HG03103 (cell line): ENCODE measurements at regions not wholly inside any gene's neighbourhood (a gene's known extent, or its start where the extent isn't known, plus 50 kb on each side); places are given as distances from the start of the nearest gene placed in this dataset.
A peak's percentile ranks its signal among the peaks of the same experiment; 100 is the strongest.
"Not testable (repeated sequence)": the region's sequence is repeated elsewhere in the genome, so short reads cannot be mapped to it uniquely, and the experiment has no call there.

Experiments used
- ATAC-seq: cut with Tn5 transposase; IDR thresholded peaks from one replicate; pipeline ENCODE4 v1.9.1; 2021; ENCODE audit warnings: low read depth; ENCODE audit not compliant: unreplicated experiment

DNA sequence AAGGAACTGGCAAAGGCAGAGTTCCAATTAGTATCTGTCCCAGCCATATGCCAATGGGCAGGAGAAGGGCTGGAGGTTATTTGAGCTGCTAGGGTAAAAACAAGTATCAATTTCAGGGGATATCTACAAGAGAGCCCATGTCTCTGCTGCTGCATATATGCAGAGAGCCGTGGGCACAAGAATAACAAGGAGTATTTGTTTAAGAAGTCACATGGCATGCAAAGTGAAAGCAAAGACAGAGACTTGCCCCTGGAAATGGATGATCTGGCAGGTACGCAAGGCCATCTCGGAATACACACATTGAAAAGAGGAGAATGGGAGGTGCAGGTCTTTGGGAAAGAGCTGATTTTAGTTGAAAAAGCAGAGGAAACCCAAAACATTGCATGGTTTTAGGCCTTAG lies 170.6 kb downstream of the EVA1A start:
- no peak for ATAC-seq

- no peak for ATAC-seq
Measured at GRCh38 chr2:75389271-75389670, 171.5 kb downstream of the EVA1A start.

DNA sequence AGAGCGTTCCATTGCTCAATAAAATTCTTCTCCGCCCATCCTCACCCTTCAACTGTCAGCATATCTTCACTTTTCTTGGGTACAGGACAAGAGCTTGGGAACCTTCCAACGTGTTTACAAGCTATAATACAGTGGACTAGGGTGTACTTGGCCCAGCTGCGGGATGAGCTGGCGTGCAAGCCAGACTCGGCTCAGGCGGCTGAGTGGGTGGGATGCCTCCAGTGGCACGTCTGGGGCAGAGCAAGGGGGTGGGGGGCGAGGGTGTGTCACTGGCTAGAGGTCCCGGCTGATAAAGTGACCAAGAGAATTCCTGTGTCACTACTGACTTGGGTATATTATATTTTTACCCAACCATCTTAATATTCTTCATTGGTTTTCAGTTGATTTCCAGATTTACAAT lies 179.7 kb downstream of the EVA1A start:
- ATAC-seq = no peak

DNA sequence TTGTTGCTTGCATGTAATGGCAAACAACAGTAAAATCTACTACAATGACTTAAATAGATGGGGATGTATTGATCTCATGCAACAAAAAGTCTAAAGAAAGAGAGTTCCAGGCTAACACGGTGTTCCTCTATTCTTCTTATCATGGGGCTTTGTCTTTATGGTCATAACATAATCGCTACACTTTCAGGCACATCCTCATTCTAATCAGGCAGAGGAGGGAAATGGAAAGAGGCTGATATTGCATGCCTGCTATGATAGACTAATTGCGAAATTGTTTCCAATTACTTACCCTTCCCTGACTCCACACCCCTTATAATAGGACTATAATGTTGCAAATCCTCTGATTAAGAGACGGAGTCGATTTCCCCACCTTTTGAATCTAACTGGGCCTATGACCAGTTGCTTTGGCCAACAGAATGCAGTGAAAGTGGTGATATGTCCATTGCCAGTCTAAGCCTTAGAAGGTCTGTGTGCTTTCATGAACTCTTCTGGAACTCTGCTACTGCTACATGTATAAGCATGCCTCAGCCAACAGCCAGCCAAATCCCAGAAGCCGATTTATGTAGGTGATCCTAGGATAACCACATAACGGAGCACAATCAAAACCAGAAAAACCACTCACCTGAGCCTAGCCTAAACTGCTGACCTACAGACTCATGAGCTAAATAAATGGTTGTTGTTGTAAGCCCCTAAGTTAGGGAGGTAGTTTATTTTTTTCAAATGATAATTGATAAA lies 180.3 kb upstream of the TACR1 start:
- no peak for ATAC-seq

GRCh38 chr2:75375646-75376582 lies 176.6 kb upstream of the TACR1 start:
- no peak for ATAC-seq

- ATAC-seq = not testable (repeated sequence)
Measured at GRCh38 chr2:75374414-75374957, 175.2 kb upstream of the TACR1 start.

DNA sequence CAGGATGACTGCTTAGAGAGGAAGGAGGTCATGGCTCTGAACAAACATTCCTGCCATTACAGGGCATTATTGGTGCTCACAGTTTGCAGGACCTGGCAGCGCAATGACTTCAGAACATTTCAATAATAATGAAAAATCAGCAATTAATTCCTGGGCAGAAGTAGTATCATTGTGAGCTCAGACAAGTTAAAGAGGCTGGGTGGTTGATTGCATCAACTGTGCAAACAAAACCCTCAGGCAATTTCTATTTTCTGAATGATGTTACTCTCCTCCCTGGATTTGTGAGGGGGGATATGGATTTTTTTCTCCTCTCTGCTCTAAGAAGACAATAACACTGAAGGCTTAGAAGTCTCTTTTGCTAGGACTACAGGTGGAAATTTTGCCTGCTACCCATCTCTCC lies 168.1 kb upstream of the TACR1 start:
- no peak for ATAC-seq

- ATAC-seq = no peak
Measured at GRCh38 chr2:75361486-75361885, 162.2 kb upstream of the TACR1 start.

DNA sequence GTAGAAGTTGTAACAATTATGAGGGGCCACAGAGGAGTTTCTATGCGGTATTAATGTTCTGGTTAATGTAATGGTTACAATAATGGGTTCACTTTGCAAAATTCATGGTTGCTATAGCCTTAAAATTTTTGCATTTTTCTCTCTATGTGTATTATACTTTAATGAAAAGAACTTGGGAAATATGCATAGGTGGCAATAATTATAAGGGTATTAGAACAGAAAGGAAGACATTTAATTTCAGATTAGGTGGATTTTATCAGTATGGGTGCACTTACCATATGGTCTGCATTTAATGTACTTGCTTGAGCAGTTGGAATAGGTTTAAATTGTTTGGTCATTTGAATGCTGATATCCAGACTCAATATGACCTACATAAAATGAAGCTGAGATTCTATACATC lies 161.6 kb upstream of the TACR1 start:
- no peak for ATAC-seq

DNA sequence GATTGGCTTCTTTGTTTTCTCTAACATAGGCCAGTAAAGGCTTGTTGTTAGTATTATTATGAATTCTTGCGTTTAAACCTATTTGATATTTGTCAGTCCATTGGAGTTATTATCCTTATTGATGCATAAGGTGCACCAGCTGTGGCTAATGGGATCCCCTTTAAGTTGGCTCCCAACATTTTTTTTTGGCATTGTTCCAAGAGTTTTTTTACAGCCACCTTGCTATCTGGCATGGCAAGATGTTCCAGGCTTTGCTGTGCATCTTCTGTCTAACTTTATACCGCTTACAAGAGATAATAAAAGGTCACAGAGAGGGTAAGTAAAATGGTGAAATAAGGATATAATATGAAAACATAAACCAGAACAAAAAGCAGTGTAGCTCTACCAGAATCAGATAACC lies 157.5 kb upstream of the TACR1 start:
- ATAC-seq = no peak

DNA sequence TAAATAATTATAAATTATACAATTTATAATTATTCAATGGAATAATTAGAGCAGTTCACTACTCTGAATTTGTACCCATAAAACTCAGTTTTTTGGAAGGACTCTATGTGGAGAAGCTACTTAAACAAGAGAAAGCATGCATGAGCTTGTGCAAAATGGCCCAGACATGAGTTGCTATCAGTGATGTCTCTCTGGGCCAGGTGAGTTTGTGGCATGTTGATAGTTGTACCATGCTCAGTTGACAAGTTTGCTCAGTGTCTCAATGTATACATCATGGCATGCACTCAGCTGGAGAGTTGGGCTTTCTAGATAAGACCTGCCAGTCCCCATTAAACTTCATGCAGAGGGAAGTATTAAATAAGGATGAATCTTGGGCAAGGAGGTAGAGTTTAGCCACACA lies 153.8 kb upstream of the TACR1 start:
- no peak for ATAC-seq

DNA sequence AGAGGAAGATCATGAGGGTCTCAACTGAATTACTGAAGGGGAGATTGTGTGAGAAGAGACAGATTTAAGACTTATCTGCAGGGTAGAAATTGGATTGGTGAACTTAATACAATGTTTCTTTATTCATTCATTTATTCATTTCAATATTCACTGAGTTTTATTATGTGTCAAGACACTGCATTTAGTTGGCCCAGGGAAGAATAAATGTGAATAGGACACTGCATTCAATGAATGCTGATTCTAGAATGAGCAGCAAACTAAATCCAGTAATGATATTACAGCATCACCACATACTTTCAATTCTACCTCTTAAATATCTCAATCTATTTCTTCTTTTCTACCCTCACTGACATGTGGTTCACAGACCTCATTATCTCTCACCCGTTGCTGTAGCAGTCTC lies 149.0 kb upstream of the TACR1 start:
- no peak for ATAC-seq

- no peak for ATAC-seq
Measured at GRCh38 chr2:75344146-75344545, 144.8 kb upstream of the TACR1 start.

GRCh38 chr2:75342504-75343175 lies 143.3 kb upstream of the TACR1 start:
- ATAC-seq = peak; percentile 61

- no peak for ATAC-seq
Measured at GRCh38 chr2:75340560-75340959, 141.2 kb upstream of the TACR1 start.

DNA sequence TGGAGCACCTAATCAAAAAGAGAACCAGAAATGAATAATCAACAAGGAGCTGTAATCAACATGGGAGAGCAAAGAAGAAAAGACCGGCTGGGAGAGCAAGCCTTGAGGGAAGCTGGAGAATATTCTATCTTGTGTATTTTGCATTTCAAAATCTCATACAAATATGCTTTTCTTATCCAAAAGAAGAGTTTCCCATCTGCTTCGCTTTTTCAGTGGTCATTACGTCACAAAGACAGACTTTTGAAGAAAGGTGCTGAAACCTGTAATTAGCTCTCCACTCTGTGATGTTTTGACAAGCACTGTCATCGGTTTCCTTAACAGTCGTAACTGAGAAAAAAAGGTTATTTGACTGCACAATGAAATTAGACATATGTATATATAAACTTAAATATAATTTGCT lies 139.1 kb upstream of the TACR1 start:
- ATAC-seq = no peak

- ATAC-seq = no peak
Measured at GRCh38 chr2:75337619-75338018, 138.3 kb upstream of the TACR1 start.

DNA sequence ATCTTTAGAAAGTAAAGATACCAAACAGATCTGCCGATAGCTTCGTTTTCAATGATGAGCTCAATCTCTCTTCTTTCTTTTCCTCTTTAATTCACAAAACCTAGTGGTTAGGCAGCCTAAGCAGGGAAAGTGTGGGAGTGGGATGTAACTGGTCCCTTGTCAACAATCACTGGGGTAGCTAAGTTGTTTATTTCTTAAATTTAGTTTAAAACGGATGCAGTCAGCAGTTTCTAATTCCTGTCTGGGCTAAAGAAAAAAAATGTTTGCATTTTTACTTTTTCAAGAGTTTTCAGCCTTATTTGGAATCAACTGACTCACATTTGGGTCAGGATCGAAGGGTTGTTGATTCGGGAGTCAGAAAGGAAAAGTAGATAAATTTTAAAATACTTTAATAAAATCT lies 137.7 kb upstream of the TACR1 start:
- ATAC-seq = no peak

GRCh38 chr2:75336451-75336850 lies 137.1 kb upstream of the TACR1 start:
- ATAC-seq = no peak

DNA sequence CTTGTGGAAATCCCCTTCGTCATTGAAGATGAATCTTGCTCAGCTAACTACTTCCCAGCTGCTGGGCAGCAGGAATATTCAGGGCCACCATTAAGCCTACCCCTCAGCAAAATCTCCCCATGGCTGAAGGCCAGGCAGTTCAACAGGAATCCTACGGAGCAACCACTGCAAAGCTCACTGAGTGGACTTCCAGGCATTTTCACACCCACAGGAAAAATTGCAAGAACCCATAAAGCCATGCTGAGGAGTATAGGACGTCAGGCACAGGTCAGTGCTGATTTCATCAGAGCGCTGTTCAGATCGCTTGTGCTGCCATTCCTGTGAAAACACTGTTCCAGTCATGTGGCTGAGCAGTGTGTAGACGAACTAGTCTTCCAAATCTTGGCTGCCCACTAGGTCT lies 134.8 kb upstream of the TACR1 start:
- ATAC-seq = no peak

GRCh38 chr2:75333646-75334045 lies 134.3 kb upstream of the TACR1 start:
- no peak for ATAC-seq
